Mesenchymal stem cell (in vitro differentiated cells and primary cell): ENCODE measurements at regions not wholly inside any gene's neighbourhood (a gene's known extent, or its start where the extent isn't known, plus 50 kb on each side); places are given as distances from the start of the nearest gene placed in this dataset.

Experiments
- DNase-seq: peaks from one replicate; pipeline ENCODE4 v3.0.0-alpha.2; 2013
- H2AFZ ChIP-seq: one replicate; pipeline ENCODE4 v1.6.1; 2013; ENCODE audit warnings: low read depth, mild to moderate bottlenecking, control low read depth, inconsistent platforms, low read length, moderate library complexity
- H2AK5ac ChIP-seq: 2 replicates; pipeline ENCODE4 v1.6.1; 2013; ENCODE audit warnings: low read length, moderate library complexity, mild to moderate bottlenecking, inconsistent platforms; ENCODE audit not compliant: severe bottlenecking
- H2BK120ac ChIP-seq: one replicate; pipeline ENCODE4 v1.6.1; 2013; ENCODE audit warnings: low read depth, mild to moderate bottlenecking, inconsistent platforms, low read length, moderate library complexity
- H2BK12ac ChIP-seq, 2 experiments: one replicate each; pipeline ENCODE4 v1.6.1; 2013; ENCODE audit warnings: inconsistent platforms in 2 of 2, low read length in 2 of 2, mild to moderate bottlenecking in 2 of 2, moderate library complexity in 2 of 2, control low read depth in 1 of 2
- H2BK15ac ChIP-seq: one replicate; pipeline ENCODE4 v1.6.1; 2013; ENCODE audit warnings: mild to moderate bottlenecking, low read depth, inconsistent platforms; ENCODE audit not compliant: poor library complexity, severe bottlenecking
- H2BK5ac ChIP-seq: 2 replicates; pipeline ENCODE4 v1.6.1; 2013; ENCODE audit warnings: low read depth, mild to moderate bottlenecking, low read length, control low read depth, inconsistent platforms; ENCODE audit not compliant: poor library complexity, severe bottlenecking
- H3K14ac ChIP-seq, 2 experiments: one replicate each; pipeline ENCODE4 v1.6.1; 2013; ENCODE audit warnings: inconsistent platforms in 2 of 2, low read length in 2 of 2, control low read depth in 1 of 2, mild to moderate bottlenecking in 1 of 2, moderate library complexity in 1 of 2
- H3K18ac ChIP-seq, 2 experiments: one replicate each; pipeline ENCODE4 v1.6.1; 2013; ENCODE audit warnings: inconsistent platforms in 2 of 2, low read length in 2 of 2, control low read depth in 1 of 2, low read depth in 1 of 2, mild to moderate bottlenecking in 1 of 2
- H3K23ac ChIP-seq, 2 experiments: one replicate each; pipeline ENCODE4 v1.6.1; 2013; ENCODE audit warnings: inconsistent platforms in 2 of 2, low read length in 2 of 2, mild to moderate bottlenecking in 2 of 2, moderate library complexity in 2 of 2, control low read depth in 1 of 2
- H3K27ac ChIP-seq: 2 replicates; pipeline ENCODE4 v1.5.1; 2013; ENCODE audit warnings: mild to moderate bottlenecking, moderate library complexity, low read length, control low read depth, inconsistent platforms; ENCODE audit not compliant: poor library complexity, severe bottlenecking
- H3K27me3 ChIP-seq, 2 experiments: 2 replicates each; pipeline versions ENCODE4 v1.6.1 to v1.7.0; 2013; ENCODE audit warnings: low read length in 2 of 2, mild to moderate bottlenecking in 2 of 2, moderate library complexity in 2 of 2, control low read depth in 1 of 2, inconsistent platforms in 1 of 2; ENCODE audit not compliant: control insufficient read depth in 1 of 2, insufficient read depth in 1 of 2
- H3K36me3 ChIP-seq, 2 experiments: 2 replicates each; pipeline versions ENCODE4 v1.6.1 to v1.7.0; 2013; ENCODE audit warnings: low read length in 2 of 2, control low read depth in 1 of 2, inconsistent platforms in 1 of 2, low read depth in 1 of 2, mild to moderate bottlenecking in 1 of 2; ENCODE audit not compliant: insufficient read depth in 2 of 2, control insufficient read depth in 1 of 2
- H3K4ac ChIP-seq, 2 experiments: one replicate each; pipeline ENCODE4 v1.6.1; 2013; ENCODE audit warnings: inconsistent platforms in 2 of 2, low read length in 2 of 2, mild to moderate bottlenecking in 2 of 2, moderate library complexity in 2 of 2, control low read depth in 1 of 2, low read depth in 1 of 2
- H3K4me1 ChIP-seq: 2 replicates; pipeline ENCODE4 v1.6.1; 2013; ENCODE audit warnings: low read depth, low read length, control low read depth; ENCODE audit not compliant: control insufficient read depth, insufficient read depth
- H3K4me2 ChIP-seq: 2 replicates; pipeline ENCODE4 v1.6.1; 2013; ENCODE audit warnings: low read length, mild to moderate bottlenecking, inconsistent platforms; ENCODE audit not compliant: poor library complexity, severe bottlenecking
- H3K4me3 ChIP-seq, 2 experiments: 2 replicates each; pipeline versions ENCODE4 v1.5.1 to v1.7.0; 2013; ENCODE audit warnings: low read length in 2 of 2, mild to moderate bottlenecking in 2 of 2, control low read depth in 1 of 2, low read depth in 1 of 2; ENCODE audit not compliant: insufficient read depth in 1 of 2
- H3K79me1 ChIP-seq: replicated peaks from 2 replicates; pipeline ENCODE4 v1.6.1; 2013; ENCODE audit warnings: mild to moderate bottlenecking, control low read depth, low read length, inconsistent platforms; ENCODE audit not compliant: poor library complexity, severe bottlenecking
- H3K9ac ChIP-seq: 2 replicates; pipeline ENCODE4 v1.7.0; 2013; ENCODE audit warnings: mild to moderate bottlenecking, low read length, moderate library complexity
- H3K9me3 ChIP-seq: 2 replicates; pipeline ENCODE4 v1.7.0; 2013; ENCODE audit warnings: mild to moderate bottlenecking, low read length; ENCODE audit not compliant: control insufficient read depth
- H4K8ac ChIP-seq: one replicate; pipeline ENCODE4 v1.6.1; 2013; ENCODE audit warnings: inconsistent platforms, mild to moderate bottlenecking, low read length, moderate library complexity
- H4K91ac ChIP-seq: one replicate; pipeline ENCODE4 v1.6.1; 2013; ENCODE audit warnings: mild to moderate bottlenecking, low read length, inconsistent platforms
- WGBS: methylation state at CpG from one replicate; pipeline ENCODE4 v1.1.7; 2013; ENCODE audit warnings: mixed read lengths; 5-methylcytosine and 5-hydroxymethylcytosine counted together

- Histone ChIP-seq H3K4ac (no peak overlapping the region), H3K79me1 (no peaks in the 10 kb centered on the region), H2AK5ac (no peak overlapping the region), H4K91ac (no peak overlapping the region), H3K4me3 (no peak overlapping the region), H2BK15ac (no peak overlapping the region), H3K36me3 (no peaks in the 10 kb centered on the region), H3K27me3 (no peaks in the 10 kb centered on the region), H2BK12ac (no peak overlapping the region), H3K27ac (no peak overlapping the region), H2BK5ac (no peak overlapping the region), H2AFZ (no peak overlapping the region), H3K4me2 (no peak overlapping the region), H3K23ac (no peak overlapping the region), H4K8ac (no peak overlapping the region), H2BK120ac (no peak overlapping the region), H3K4me1 (no peaks in the 10 kb centered on the region), H3K18ac (no peak overlapping the region), H3K9ac (no peak overlapping the region), H3K9me3 (no peaks in the 10 kb centered on the region), H3K14ac (no peak overlapping the region)
- 79% methylated on average over 4 of the region's 5 CpGs for WGBS
- DNase-seq, result no peak
These were observed 83.8 kb upstream of the ATP10B start for GRCh38 chr5:160935776-160936175.

- Histone ChIP-seq H3K79me1 (no peaks in the 10 kb centered on the region), H2BK15ac (no peak overlapping the region), H4K91ac (no peak overlapping the region), H3K14ac (no peak overlapping the region), H2BK5ac (no peak overlapping the region), H2BK12ac (no peak overlapping the region), H3K27me3 (peaks cover 0 to 5% of the 10 kb centered on the region in 2 experiments), H3K23ac (no peak overlapping the region), H3K27ac (no peak overlapping the region), H2AFZ (no peak overlapping the region), H2BK120ac (no peak overlapping the region), H3K36me3 (no peaks in the 10 kb centered on the region), H3K4ac (no peak overlapping the region), H3K18ac (no peak overlapping the region), H3K4me3 (no peak overlapping the region), H2AK5ac (no peak overlapping the region), H3K9ac (no peak overlapping the region), H4K8ac (no peak overlapping the region), H3K9me3 (no peaks in the 10 kb centered on the region), H3K4me1 (no peaks in the 10 kb centered on the region), H3K4me2 (no peak overlapping the region)
- 54% methylated on average over 2 of the region's 2 CpGs for WGBS
- no peak for DNase-seq
These were observed 79.3 kb upstream of the ATP10B start for GRCh38 chr5:160931283-160931682.

GRCh38 chr5:160930406-160930805 lies 78.4 kb upstream of the ATP10B start:
- Histone ChIP-seq H3K4me3 (no peak overlapping the region), H3K27me3 (peaks cover 0 to 5% of the 10 kb centered on the region in 2 experiments), H2AFZ (no peak overlapping the region), H3K79me1 (no peaks in the 10 kb centered on the region), H3K9ac (no peak overlapping the region), H3K36me3 (no peaks in the 10 kb centered on the region), H4K91ac (no peak overlapping the region), H3K27ac (no peak overlapping the region), H2BK120ac (no peak overlapping the region), H3K14ac (no peak overlapping the region), H2BK15ac (no peak overlapping the region), H3K4me2 (no peak overlapping the region), H4K8ac (no peak overlapping the region), H3K23ac (no peak overlapping the region), H3K4ac (no peak overlapping the region), H2BK5ac (no peak overlapping the region), H3K4me1 (no peaks in the 10 kb centered on the region), H3K9me3 (no peaks in the 10 kb centered on the region), H2BK12ac (no peak overlapping the region), H2AK5ac (no peak overlapping the region), H3K18ac (no peak overlapping the region)
- WGBS, result 33% methylated on average over 1 of the region's 1 CpG
- DNase-seq, result no peak

GRCh38 chr5:160929906-160930305 lies 77.9 kb upstream of the ATP10B start:
- no peak overlapping the region for H2BK5ac ChIP-seq
- DNase-seq, result no peak
- H3K18ac ChIP-seq, result no peak overlapping the region
- no peak overlapping the region for H4K8ac ChIP-seq
- no peak overlapping the region for H2AFZ ChIP-seq
- WGBS, result 80% methylated on average over 1 of the region's 3 CpGs
- no peaks in the 10 kb centered on the region for H3K4me1 ChIP-seq
- no peak overlapping the region for H3K14ac ChIP-seq
- no peak overlapping the region for H2BK15ac ChIP-seq
- H3K4me2 ChIP-seq, result no peak overlapping the region
- no peak overlapping the region for H2AK5ac ChIP-seq
- H3K4me3 ChIP-seq, result no peak overlapping the region
- no peak overlapping the region for H3K27ac ChIP-seq
- no peaks in the 10 kb centered on the region for H3K36me3 ChIP-seq
- no peak overlapping the region for H4K91ac ChIP-seq
- H2BK12ac ChIP-seq, result no peak overlapping the region
- H3K79me1 ChIP-seq, result no peaks in the 10 kb centered on the region
- H2BK120ac ChIP-seq, result no peak overlapping the region
- no peak overlapping the region for H3K23ac ChIP-seq
- H3K4ac ChIP-seq, result no peak overlapping the region
- no peak overlapping the region for H3K9ac ChIP-seq
- no peaks in the 10 kb centered on the region for H3K9me3 ChIP-seq
- H3K27me3 ChIP-seq, result peaks cover 0 to 5% of the 10 kb centered on the region in 2 experiments
